ENCODE measurements at regions not wholly inside any gene's neighbourhood (a gene's known extent, or its start where the extent isn't known, plus 50 kb on each side); places are given as distances from the start of the nearest gene placed in this dataset.

- Histone ChIP-seq H3K36me3 (ENCODE audit: control insufficient read depth in 2 of 2, insufficient read depth in 2 of 2, low read length in 1 of 2) (no peaks in the 10 kb centered on the region), H3K27me3 (ENCODE audit: control insufficient read depth in 1 of 2, insufficient read depth in 2 of 2, low read length in 2 of 2) (no peaks in the 10 kb centered on the region), H3K4me3 (ENCODE audit: low read depth in 1 of 2, low read length in 2 of 2) (no peak overlapping the region), H3K27ac (ENCODE audit: low read depth in 2 of 2, low read length in 1 of 2) (no peak overlapping the region), H3K9me3 (ENCODE audit: control insufficient read depth in 2 of 2, insufficient read depth in 1 of 2, low read depth in 1 of 2, low read length in 1 of 2) (no peaks in the 10 kb centered on the region), H3K4me1 (ENCODE audit: control insufficient read depth in 2 of 2, insufficient read depth in 2 of 2, low read length in 1 of 2) (no peaks in the 10 kb centered on the region)
- 72 to 76% methylated on average over 4 of the region's 4 CpGs for WGBS, 2 donors
These were observed 662.6 kb downstream of the MATN1 start for GRCh38 chr1:30060738-30061137.

- Histone ChIP-seq H3K4me3 (ENCODE audit: low read depth in 1 of 2, low read length in 2 of 2) (no peak overlapping the region), H3K27ac (ENCODE audit: low read depth in 2 of 2, low read length in 1 of 2) (no peak overlapping the region), H3K9me3 (ENCODE audit: control insufficient read depth in 2 of 2, insufficient read depth in 1 of 2, low read depth in 1 of 2, low read length in 1 of 2) (no peaks in the 10 kb centered on the region), H3K4me1 (ENCODE audit: control insufficient read depth in 2 of 2, insufficient read depth in 2 of 2, low read length in 1 of 2) (no peaks in the 10 kb centered on the region), H3K36me3 (ENCODE audit: control insufficient read depth in 2 of 2, insufficient read depth in 2 of 2, low read length in 1 of 2) (no peaks in the 10 kb centered on the region), H3K27me3 (ENCODE audit: control insufficient read depth in 1 of 2, insufficient read depth in 2 of 2, low read length in 2 of 2) (no peaks in the 10 kb centered on the region)
- 37 to 60% methylated on average over 4 of the region's 4 CpGs for WGBS, 2 donors
These were observed 664.4 kb downstream of the MATN1 start for GRCh38 chr1:30058970-30059369.

- no peaks in the 10 kb centered on the region for H3K36me3 ChIP-seq (ENCODE audit: control insufficient read depth in 2 of 2, insufficient read depth in 2 of 2, low read length in 1 of 2)
- H3K4me1 ChIP-seq (ENCODE audit: control insufficient read depth in 2 of 2, insufficient read depth in 2 of 2, low read length in 1 of 2) = no peaks in the 10 kb centered on the region
- H3K4me3 ChIP-seq (ENCODE audit: low read depth in 1 of 2, low read length in 2 of 2) = no peak overlapping the region
- no peaks in the 10 kb centered on the region for H3K27me3 ChIP-seq (ENCODE audit: control insufficient read depth in 1 of 2, insufficient read depth in 2 of 2, low read length in 2 of 2)
- no peaks in the 10 kb centered on the region for H3K9me3 ChIP-seq (ENCODE audit: control insufficient read depth in 2 of 2, insufficient read depth in 1 of 2, low read depth in 1 of 2, low read length in 1 of 2)
- WGBS, 2 donors = 29 to 41% methylated on average over 1 of the region's 1 CpG
- no peak overlapping the region for H3K27ac ChIP-seq (ENCODE audit: low read depth in 2 of 2, low read length in 1 of 2)
These were observed 669.3 kb downstream of the MATN1 start for GRCh38 chr1:30054126-30054525.

GRCh38 chr1:30052178-30052577, 671.2 kb downstream of the MATN1 start:
- no peaks in the 10 kb centered on the region for H3K4me1 ChIP-seq (ENCODE audit: control insufficient read depth in 2 of 2, insufficient read depth in 2 of 2, low read length in 1 of 2)
- WGBS, 2 donors = 50 to 53% methylated on average over 4 of the region's 4 CpGs
- H3K9me3 ChIP-seq (ENCODE audit: control insufficient read depth in 2 of 2, insufficient read depth in 1 of 2, low read depth in 1 of 2, low read length in 1 of 2) = no peaks in the 10 kb centered on the region
- no peaks in the 10 kb centered on the region for H3K27me3 ChIP-seq (ENCODE audit: control insufficient read depth in 1 of 2, insufficient read depth in 2 of 2, low read length in 2 of 2)
- no peak overlapping the region for H3K4me3 ChIP-seq (ENCODE audit: low read depth in 1 of 2, low read length in 2 of 2)
- H3K36me3 ChIP-seq (ENCODE audit: control insufficient read depth in 2 of 2, insufficient read depth in 2 of 2, low read length in 1 of 2) = no peaks in the 10 kb centered on the region
- no peak overlapping the region for H3K27ac ChIP-seq (ENCODE audit: low read depth in 2 of 2, low read length in 1 of 2)

GRCh38 chr1:30051777-30052176, 671.6 kb downstream of the MATN1 start:
- 78 to 82% methylated on average over 6 of the region's 6 CpGs for whole genome bisulfite sequencing, 2 donors
- no peaks in the 10 kb centered on the region for H3K27me3 ChIP-seq (ENCODE audit: control insufficient read depth in 1 of 2, insufficient read depth in 2 of 2, low read length in 2 of 2)

GRCh38 chr1:30049748-30050296, 673.6 kb downstream of the MATN1 start:
- Histone ChIP-seq H3K27me3 (ENCODE audit: control insufficient read depth in 1 of 2, insufficient read depth in 2 of 2, low read length in 2 of 2) (no peaks in the 10 kb centered on the region), H3K36me3 (ENCODE audit: control insufficient read depth in 2 of 2, insufficient read depth in 2 of 2, low read length in 1 of 2) (no peaks in the 10 kb centered on the region), H3K27ac (ENCODE audit: low read depth in 2 of 2, low read length in 1 of 2) (no peak overlapping the region), H3K4me1 (ENCODE audit: control insufficient read depth in 2 of 2, insufficient read depth in 2 of 2, low read length in 1 of 2) (no peaks in the 10 kb centered on the region), H3K4me3 (ENCODE audit: low read depth in 1 of 2, low read length in 2 of 2) (no peak overlapping the region), H3K9me3 (ENCODE audit: control insufficient read depth in 2 of 2, insufficient read depth in 1 of 2, low read depth in 1 of 2, low read length in 1 of 2) (no peaks in the 10 kb centered on the region)
- WGBS, 2 donors = 76 to 84% methylated on average over 4 of the region's 4 CpGs

More at GRCh38 chr1:30051777-30052176, 671.6 kb downstream of the MATN1 start:
- Histone ChIP-seq H3K4me1 (ENCODE audit: control insufficient read depth in 2 of 2, insufficient read depth in 2 of 2, low read length in 1 of 2) (no peaks in the 10 kb centered on the region), H3K27ac (ENCODE audit: low read depth in 2 of 2, low read length in 1 of 2) (no peak overlapping the region), H3K9me3 (ENCODE audit: control insufficient read depth in 2 of 2, insufficient read depth in 1 of 2, low read depth in 1 of 2, low read length in 1 of 2) (no peaks in the 10 kb centered on the region), H3K4me3 (ENCODE audit: low read depth in 1 of 2, low read length in 2 of 2) (no peak overlapping the region), H3K36me3 (ENCODE audit: control insufficient read depth in 2 of 2, insufficient read depth in 2 of 2, low read length in 1 of 2) (no peaks in the 10 kb centered on the region)

- Histone ChIP-seq H3K36me3 (ENCODE audit: control insufficient read depth in 2 of 2, insufficient read depth in 2 of 2, low read length in 1 of 2) (no peaks in the 10 kb centered on the region), H3K9me3 (ENCODE audit: control insufficient read depth in 2 of 2, insufficient read depth in 1 of 2, low read depth in 1 of 2, low read length in 1 of 2) (no peaks in the 10 kb centered on the region), H3K27me3 (ENCODE audit: control insufficient read depth in 1 of 2, insufficient read depth in 2 of 2, low read length in 2 of 2) (no peaks in the 10 kb centered on the region), H3K27ac (ENCODE audit: low read depth in 2 of 2, low read length in 1 of 2) (no peak overlapping the region), H3K4me3 (ENCODE audit: low read depth in 1 of 2, low read length in 2 of 2) (no peak overlapping the region), H3K4me1 (ENCODE audit: control insufficient read depth in 2 of 2, insufficient read depth in 2 of 2, low read length in 1 of 2) (no peaks in the 10 kb centered on the region)
- WGBS, 2 donors = 88 to 89% methylated on average over 5 of the region's 5 CpGs
These were observed 674.5 kb downstream of the MATN1 start for GRCh38 chr1:30048905-30049304.

- WGBS, 2 donors = 77 to 87% methylated on average over 3 of the region's 3 CpGs
- Histone ChIP-seq H3K27me3 (ENCODE audit: control insufficient read depth in 1 of 2, insufficient read depth in 2 of 2, low read length in 2 of 2) (no peaks in the 10 kb centered on the region), H3K4me1 (ENCODE audit: control insufficient read depth in 2 of 2, insufficient read depth in 2 of 2, low read length in 1 of 2) (no peaks in the 10 kb centered on the region), H3K4me3 (ENCODE audit: low read depth in 1 of 2, low read length in 2 of 2) (no peak overlapping the region), H3K27ac (ENCODE audit: low read depth in 2 of 2, low read length in 1 of 2) (no peak overlapping the region), H3K36me3 (ENCODE audit: control insufficient read depth in 2 of 2, insufficient read depth in 2 of 2, low read length in 1 of 2) (no peaks in the 10 kb centered on the region), H3K9me3 (ENCODE audit: control insufficient read depth in 2 of 2, insufficient read depth in 1 of 2, low read depth in 1 of 2, low read length in 1 of 2) (no peaks in the 10 kb centered on the region)
These were observed 675.8 kb downstream of the MATN1 start for GRCh38 chr1:30047576-30047975.

GRCh38 chr1:30046751-30047150, 676.6 kb downstream of the MATN1 start:
- WGBS, 2 donors = 72 to 77% methylated on average over 10 of the region's 10 CpGs
- no peaks in the 10 kb centered on the region for H3K9me3 ChIP-seq (ENCODE audit: control insufficient read depth in 2 of 2, insufficient read depth in 1 of 2, low read depth in 1 of 2, low read length in 1 of 2)
- no peak overlapping the region for H3K4me3 ChIP-seq (ENCODE audit: low read depth in 1 of 2, low read length in 2 of 2)
- H3K36me3 ChIP-seq (ENCODE audit: control insufficient read depth in 2 of 2, insufficient read depth in 2 of 2, low read length in 1 of 2) = no peaks in the 10 kb centered on the region
- no peak overlapping the region for H3K27ac ChIP-seq (ENCODE audit: low read depth in 2 of 2, low read length in 1 of 2)
- no peaks in the 10 kb centered on the region for H3K27me3 ChIP-seq (ENCODE audit: control insufficient read depth in 1 of 2, insufficient read depth in 2 of 2, low read length in 2 of 2)
- peaks cover 0 to 2% of the 10 kb centered on the region in 2 donors for H3K4me1 ChIP-seq (ENCODE audit: control insufficient read depth in 2 of 2, insufficient read depth in 2 of 2, low read length in 1 of 2)

- H3K9me3 ChIP-seq (ENCODE audit: control insufficient read depth in 2 of 2, insufficient read depth in 1 of 2, low read depth in 1 of 2, low read length in 1 of 2) = no peaks in the 10 kb centered on the region
- no peak overlapping the region for H3K4me3 ChIP-seq (ENCODE audit: low read depth in 1 of 2, low read length in 2 of 2)
- H3K36me3 ChIP-seq (ENCODE audit: control insufficient read depth in 2 of 2, insufficient read depth in 2 of 2, low read length in 1 of 2) = no peaks in the 10 kb centered on the region
- WGBS, 2 donors = 78 to 81% methylated on average over 3 to 4 of the region's 4 CpGs
- no peak overlapping the region for H3K27ac ChIP-seq (ENCODE audit: low read depth in 2 of 2, low read length in 1 of 2)
- no peaks in the 10 kb centered on the region for H3K27me3 ChIP-seq (ENCODE audit: control insufficient read depth in 1 of 2, insufficient read depth in 2 of 2, low read length in 2 of 2)
- peaks cover 0 to 2% of the 10 kb centered on the region in 2 donors for H3K4me1 ChIP-seq (ENCODE audit: control insufficient read depth in 2 of 2, insufficient read depth in 2 of 2, low read length in 1 of 2)
These were observed 677.9 kb downstream of the MATN1 start for GRCh38 chr1:30045304-30046090.

All from esophagus (tissue), 2 donors.